B cell (primary cell): ENCODE measurements at regions not wholly inside any gene's neighbourhood (a gene's known extent, or its start where the extent isn't known, plus 50 kb on each side); places are given as distances from the start of the nearest gene placed in this dataset.

Experiments used
- ATAC-seq: fragments of 200-7000 bp; cut with Tn5 transposase; one replicate; pipeline ENCODE4 v1.10.0; 2021; ENCODE audit warnings: low read depth, mild to moderate bottlenecking, moderate number of reproducible peaks, moderate library complexity
- CTCF ChIA-PET: fragments of 350-600 bp; sonication (Branson Sonifier 250); formaldehyde crosslinking; loops from one replicate; lab custom pipeline; 2021; ENCODE audit warnings: antibody characterized with exemption, inconsistent platforms; lab: Charles Lee
- POLR2A ChIA-PET: fragments of 350-600 bp; sonication (Branson Sonifier 250); formaldehyde crosslinking; loops from one replicate; lab custom pipeline; 2021; ENCODE audit warnings: antibody characterized with exemption; lab: Charles Lee
- DNase-seq: peaks from one replicate; pipeline ENCODE4 v3.0.0; 2013
- H2AFZ ChIP-seq: 2 replicates; pipeline ENCODE4 v1.6.1; 2012; ENCODE audit warnings: mild to moderate bottlenecking, low read depth, low read length; ENCODE audit not compliant: insufficient read depth, poor library complexity, severe bottlenecking
- H3K27ac ChIP-seq, 2 donors: 1 replicate in 1 of 2; 2 replicates in 1 of 2; pipeline ENCODE4 v1.5.1; 2012 to 2013; ENCODE audit warnings: low read length in 2 of 2, mild to moderate bottlenecking in 2 of 2, moderate library complexity in 1 of 2
- H3K27me3 ChIP-seq, 4 experiments: fragments of 200-600 bp in 1 of 4; sonication (generic) in 1 of 4; replicated peaks in 1 of 4; 1 replicate in 2 of 4; 2 replicates in 2 of 4; pipeline versions ENCODE4 v1.6.1 to v1.7.0; 2013 to 2016; ENCODE audit warnings: low read length in 3 of 4, mild to moderate bottlenecking in 2 of 4, mixed read lengths in 1 of 4, moderate library complexity in 1 of 4; ENCODE audit not compliant: insufficient read depth in 4 of 4, control insufficient read depth in 3 of 4; ENCODE audit errors: control extremely low read depth in 1 of 4
- H3K36me3 ChIP-seq, 2 experiments: replicated peaks in 1 of 2; 1 replicate in 1 of 2; 2 replicates in 1 of 2; pipeline versions ENCODE4 v1.6.1 to v1.7.1; 2013; ENCODE audit warnings: low read length in 1 of 2; ENCODE audit not compliant: insufficient read depth in 2 of 2, control insufficient read depth in 1 of 2; ENCODE audit errors: control extremely low read depth in 1 of 2, extremely low read depth in 1 of 2
- H3K4me1 ChIP-seq, 2 donors: fragments of 200-600 bp in 1 of 2; sonication (generic) in 1 of 2; 1 replicate in 1 of 2; 2 replicates in 1 of 2; pipeline versions ENCODE4 v1.5.1 to v1.6.1; 2013 to 2017; ENCODE audit warnings: low read length in 2 of 2; ENCODE audit not compliant: control insufficient read depth in 2 of 2, insufficient read depth in 2 of 2
- H3K4me2 ChIP-seq: replicated peaks from 2 replicates; pipeline ENCODE3; 2012; ENCODE audit warnings: mild to moderate bottlenecking, low read depth, low read length; ENCODE audit not compliant: poor library complexity, severe bottlenecking
- H3K4me3 ChIP-seq, 5 experiments: fragments of 200-600 bp in 1 of 5; sonication (generic) in 1 of 5; 1 replicate in 3 of 5; 2 replicates in 2 of 5; pipeline versions ENCODE4 v1.5.1 to v1.7.0; 2011 to 2016; ENCODE audit warnings: low read length in 4 of 5, mild to moderate bottlenecking in 4 of 5, low read depth in 2 of 5, control low read depth in 1 of 5, moderate library complexity in 1 of 5; ENCODE audit not compliant: insufficient read depth in 1 of 5; ENCODE audit errors: control extremely low read depth in 1 of 5, extremely low read depth in 1 of 5
- H3K79me2 ChIP-seq: fragments of 200-600 bp; sonication (generic); one replicate; pipeline ENCODE4 v1.6.0; 2016; ENCODE audit warnings: low read length; ENCODE audit not compliant: control insufficient read depth, insufficient read depth
- H3K9ac ChIP-seq: fragments of 200-600 bp; sonication (generic); 2 replicates; pipeline ENCODE4 v1.6.1; 2017; ENCODE audit warnings: mild to moderate bottlenecking, low read length, moderate library complexity
- H3K9me3 ChIP-seq, 3 donors: one replicate each; pipeline versions ENCODE4 v1.6.1 to v1.7.1; 2013; ENCODE audit warnings: low read length in 2 of 3; ENCODE audit not compliant: control insufficient read depth in 2 of 3, insufficient read depth in 1 of 3; ENCODE audit errors: control extremely low read depth in 1 of 3
- H4K20me1 ChIP-seq: 2 replicates; pipeline ENCODE4 v1.6.0; 2012; ENCODE audit warnings: mild to moderate bottlenecking, low read length; ENCODE audit not compliant: insufficient read depth, control insufficient read depth, poor library complexity, severe bottlenecking
- H3K27ac Mint-ChIP-seq: one replicate; pipeline ENCODE4 v1.8.0; 2021; ENCODE audit warnings: mixed read lengths
- H3K27me3 Mint-ChIP-seq: one replicate; pipeline ENCODE4 v1.8.0; 2021; ENCODE audit warnings: mixed read lengths
- H3K4me1 Mint-ChIP-seq: one replicate; pipeline ENCODE4 v1.8.0; 2021; ENCODE audit warnings: mixed read lengths
- H3K4me3 Mint-ChIP-seq: one replicate; pipeline ENCODE4 v1.8.0; 2021; ENCODE audit warnings: mixed read lengths
- H3K9me3 Mint-ChIP-seq: one replicate; pipeline ENCODE4 v1.8.0; 2022; ENCODE audit warnings: mixed read lengths; ENCODE audit not compliant: insufficient read depth
- CTCF ChIP-seq: fragments of 200-600 bp; IDR thresholded peaks from one replicate; pipeline ENCODE4 v1.8.0; 2022; ENCODE audit warnings: antibody characterized with exemption, mild to moderate bottlenecking
- EZH2 ChIP-seq: IDR thresholded peaks from 2 replicates; pipeline ENCODE4 v1.6.1; 2012; ENCODE audit warnings: borderline replicate concordance, low read depth, mild to moderate bottlenecking, moderate library complexity, low read length; ENCODE audit not compliant: insufficient read depth, poor library complexity, severe bottlenecking
- WGBS: methylation state at CpG from one replicate; pipeline ENCODE4 v1.1.5; 2013; ENCODE audit warnings: missing lambda C conversion rate; ENCODE audit not compliant: insufficient coverage; 5-methylcytosine and 5-hydroxymethylcytosine counted together
- intact Hi-C: fragments of 100-400 bp; cut with micrococcal nuclease; formaldehyde crosslinking; loops from one replicate; pipeline ENCODE4 v1.10.0; 2022

GRCh38 chr20:60589623-60590022, 631.4 kb downstream of the CDH26 start:
- Mint-ChIP-seq H3K4me1 (no peaks in the 10 kb centered on the region), H3K27me3 (no peaks in the 10 kb centered on the region), H3K9me3 (no peaks in the 10 kb centered on the region), H3K27ac (no peak overlapping the region), H3K4me3 (no peak overlapping the region)
- Histone ChIP-seq H3K4me2 (no peak overlapping the region), H3K4me3 (no peak overlapping the region), H3K27me3 (no peaks in the 10 kb centered on the region), H4K20me1 (no peaks in the 10 kb centered on the region), H3K79me2 (no peaks in the 10 kb centered on the region), H3K36me3 (no peaks in the 10 kb centered on the region), H3K4me1 (no peaks in the 10 kb centered on the region), H3K9ac (no peak overlapping the region), H3K27ac (no peak overlapping the region), H2AFZ (no peak overlapping the region), H3K9me3 (peaks cover 0 to 9% (median 0%) of the 10 kb centered on the region in 3 donors)
- ChIA-PET POLR2A (no interaction called here), CTCF (no interaction called here)
- DNase-seq (no peak), ATAC-seq (no peak)
- intact Hi-C loops, result no loop called here
- TF ChIP-seq CTCF (no peak), EZH2 (no peak)
- WGBS, result no CpG with 5 or more reads among the region's 3 CpGs

- Mint-ChIP-seq H3K9me3 (no peaks in the 10 kb centered on the region), H3K27ac (no peak overlapping the region), H3K4me3 (no peak overlapping the region), H3K4me1 (no peaks in the 10 kb centered on the region), H3K27me3 (no peaks in the 10 kb centered on the region)
- intact Hi-C loops, result no loop called here
- H3K36me3 ChIP-seq, result no peaks in the 10 kb centered on the region
- no CpG with 5 or more reads among the region's 6 CpGs for WGBS
- no peaks in the 10 kb centered on the region for H3K4me1 ChIP-seq
- no peak overlapping the region for H3K9ac ChIP-seq
- POLR2A ChIA-PET, result no interaction called here
- no peaks in the 10 kb centered on the region for H3K27me3 ChIP-seq
- CTCF ChIA-PET, result no interaction called here
- no peak overlapping the region for H3K27ac ChIP-seq
- H3K4me2 ChIP-seq, result no peak overlapping the region
- DNase-seq, result no peak
- ATAC-seq, result no peak
- no peak overlapping the region for H3K4me3 ChIP-seq
- no peak overlapping the region for H2AFZ ChIP-seq
- peaks cover 0 to 9% (median 0%) of the 10 kb centered on the region in 3 donors for H3K9me3 ChIP-seq
- TF ChIP-seq EZH2 (no peak), CTCF (no peak)
- no peaks in the 10 kb centered on the region for H4K20me1 ChIP-seq
- H3K79me2 ChIP-seq, result no peaks in the 10 kb centered on the region
Observed at GRCh38 chr20:60591172-60591799, 633.1 kb downstream of the CDH26 start.
